CD4-positive, alpha-beta T cell (primary cell): ENCODE measurements at regions not wholly inside any gene's neighbourhood (a gene's known extent, or its start where the extent isn't known, plus 50 kb on each side); places are given as distances from the start of the nearest gene placed in this dataset.

Experiments used
- ATAC-seq: fragments of 200-7000 bp; cut with Tn5 transposase; one replicate; pipeline ENCODE4 v1.10.0; 2022; ENCODE audit warnings: mild to moderate bottlenecking; ENCODE audit not compliant: poor library complexity
- CTCF ChIA-PET: fragments of 350-600 bp; sonication (Branson Sonifier 250); formaldehyde crosslinking; loops from one replicate; lab custom pipeline; 2021; ENCODE audit warnings: antibody characterized with exemption, inconsistent platforms; lab: Charles Lee
- POLR2A ChIA-PET: fragments of 350-600 bp; sonication (Branson Sonifier 250); formaldehyde crosslinking; loops from one replicate; lab custom pipeline; 2021; ENCODE audit warnings: antibody characterized with exemption, inconsistent platforms; lab: Charles Lee
- DNase-seq, 14 experiments: peaks; one replicate each; pipeline ENCODE4 v3.0.0-alpha.2; 2013 to 2020; ENCODE audit warnings: mixed read lengths in 2 of 14
- H3K27ac ChIP-seq, 2 donors: one replicate each; pipeline versions ENCODE4 v1.5.1 to v1.7.0; 2013; ENCODE audit warnings: low read length in 2 of 2, low read depth in 1 of 2, mild to moderate bottlenecking in 1 of 2
- H3K27me3 ChIP-seq, 2 experiments: 1 replicate in 1 of 2; 2 replicates in 1 of 2; pipeline versions ENCODE4 v1.6.1 to v1.7.0; 2013; ENCODE audit warnings: low read length in 2 of 2, control low read depth in 1 of 2, mild to moderate bottlenecking in 1 of 2, moderate library complexity in 1 of 2; ENCODE audit not compliant: insufficient read depth in 2 of 2, control insufficient read depth in 1 of 2
- H3K36me3 ChIP-seq: one replicate; pipeline ENCODE4 v1.6.1; 2013; ENCODE audit warnings: low read length, control low read depth; ENCODE audit not compliant: insufficient read depth
- H3K4me1 ChIP-seq: one replicate; pipeline ENCODE4 v1.6.1; 2013; ENCODE audit warnings: low read length, control low read depth; ENCODE audit not compliant: insufficient read depth
- H3K4me3 ChIP-seq: one replicate; pipeline ENCODE4 v1.5.1; 2013; ENCODE audit warnings: mild to moderate bottlenecking, low read length, moderate library complexity
- H3K9me3 ChIP-seq, 2 experiments: 1 replicate in 1 of 2; 2 replicates in 1 of 2; pipeline versions ENCODE4 v1.6.1 to v1.7.0; 2013; ENCODE audit warnings: low read length in 2 of 2, mild to moderate bottlenecking in 2 of 2, control low read depth in 1 of 2, moderate library complexity in 1 of 2; ENCODE audit not compliant: control insufficient read depth in 1 of 2, insufficient read depth in 1 of 2
- H3K27ac Mint-ChIP-seq: one replicate; pipeline ENCODE4 v1.8.0; 2020; ENCODE audit warnings: mixed read lengths
- H3K27me3 Mint-ChIP-seq: one replicate; pipeline ENCODE4 v1.8.0; 2021; ENCODE audit warnings: mixed read lengths
- H3K36me3 Mint-ChIP-seq: one replicate; pipeline ENCODE4 v1.8.0; 2021; ENCODE audit warnings: low read depth, mixed read lengths
- H3K4me1 Mint-ChIP-seq: one replicate; pipeline ENCODE4 v1.8.0; 2021; ENCODE audit warnings: low read depth, mixed read lengths
- H3K4me3 Mint-ChIP-seq: one replicate; pipeline ENCODE4 v1.8.0; 2020; ENCODE audit warnings: mild to moderate bottlenecking, mixed read lengths
- H3K9me3 Mint-ChIP-seq: one replicate; pipeline ENCODE4 v1.8.0; 2020; ENCODE audit warnings: mixed read lengths
- intact Hi-C, 2 experiments: fragments of 100-400 bp; cut with DNase I in 1 of 2; cut with micrococcal nuclease in 1 of 2; formaldehyde crosslinking; loops; one replicate each; pipeline versions ENCODE4 v1.15.1 to v1.9.0; 2023 to 2025; cut with DNase I, micrococcal nuclease
- TF ChIP-seq, protein P1 (sequence below): fragments of 200-600 bp; IDR thresholded peaks from one replicate; pipeline ENCODE4 v1.8.0; 2022; ENCODE audit warnings: antibody characterized with exemption, mild to moderate bottlenecking

DNA sequence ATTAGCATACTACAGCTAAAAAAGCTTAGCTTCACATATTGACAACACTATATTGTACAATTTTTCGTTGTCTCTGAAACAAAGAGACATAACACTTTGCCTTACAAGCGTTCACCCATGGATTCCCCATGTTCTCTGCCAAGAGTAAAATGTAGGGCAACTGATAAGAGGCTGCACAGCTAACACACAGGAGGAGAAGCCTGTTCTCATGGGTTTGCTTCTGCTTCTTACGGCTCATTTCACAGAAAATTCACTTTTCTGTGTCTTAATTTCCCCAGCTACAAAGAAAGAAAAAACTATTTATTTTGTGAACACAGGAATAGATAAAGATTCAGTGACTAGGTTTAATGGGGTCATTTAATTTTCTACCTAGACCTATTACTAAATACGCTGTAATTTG, 182.8 kb upstream of the DLGAP1 start:
- intact Hi-C loops, result no loop called here
- no peak for ATAC-seq
- Histone ChIP-seq H3K4me3 (no peak overlapping the region), H3K27ac (no peak overlapping the region), H3K36me3 (no peaks in the 10 kb centered on the region), H3K4me1 (no peaks in the 10 kb centered on the region), H3K27me3 (no peaks in the 10 kb centered on the region), H3K9me3 (no peaks in the 10 kb centered on the region)
- CTCF ChIA-PET, result interaction anchor here (1.2 kb wide), 1 partner anchor 9 kb away, joined by 4 read pairs; no protein-coding TSS in a partner anchor
- Mint-ChIP-seq H3K4me1 (no peaks in the 10 kb centered on the region), H3K9me3 (peaks cover 6% of the 10 kb centered on the region), H3K4me3 (no peak overlapping the region), H3K27me3 (no peaks in the 10 kb centered on the region), H3K36me3 (no peaks in the 10 kb centered on the region), H3K27ac (no peak overlapping the region)
- DNase-seq, result no peak
- TF ChIP-seq, protein P1, sequence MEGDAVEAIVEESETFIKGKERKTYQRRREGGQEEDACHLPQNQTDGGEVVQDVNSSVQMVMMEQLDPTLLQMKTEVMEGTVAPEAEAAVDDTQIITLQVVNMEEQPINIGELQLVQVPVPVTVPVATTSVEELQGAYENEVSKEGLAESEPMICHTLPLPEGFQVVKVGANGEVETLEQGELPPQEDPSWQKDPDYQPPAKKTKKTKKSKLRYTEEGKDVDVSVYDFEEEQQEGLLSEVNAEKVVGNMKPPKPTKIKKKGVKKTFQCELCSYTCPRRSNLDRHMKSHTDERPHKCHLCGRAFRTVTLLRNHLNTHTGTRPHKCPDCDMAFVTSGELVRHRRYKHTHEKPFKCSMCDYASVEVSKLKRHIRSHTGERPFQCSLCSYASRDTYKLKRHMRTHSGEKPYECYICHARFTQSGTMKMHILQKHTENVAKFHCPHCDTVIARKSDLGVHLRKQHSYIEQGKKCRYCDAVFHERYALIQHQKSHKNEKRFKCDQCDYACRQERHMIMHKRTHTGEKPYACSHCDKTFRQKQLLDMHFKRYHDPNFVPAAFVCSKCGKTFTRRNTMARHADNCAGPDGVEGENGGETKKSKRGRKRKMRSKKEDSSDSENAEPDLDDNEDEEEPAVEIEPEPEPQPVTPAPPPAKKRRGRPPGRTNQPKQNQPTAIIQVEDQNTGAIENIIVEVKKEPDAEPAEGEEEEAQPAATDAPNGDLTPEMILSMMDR, result no peak
- POLR2A ChIA-PET, result no interaction called here

DNA sequence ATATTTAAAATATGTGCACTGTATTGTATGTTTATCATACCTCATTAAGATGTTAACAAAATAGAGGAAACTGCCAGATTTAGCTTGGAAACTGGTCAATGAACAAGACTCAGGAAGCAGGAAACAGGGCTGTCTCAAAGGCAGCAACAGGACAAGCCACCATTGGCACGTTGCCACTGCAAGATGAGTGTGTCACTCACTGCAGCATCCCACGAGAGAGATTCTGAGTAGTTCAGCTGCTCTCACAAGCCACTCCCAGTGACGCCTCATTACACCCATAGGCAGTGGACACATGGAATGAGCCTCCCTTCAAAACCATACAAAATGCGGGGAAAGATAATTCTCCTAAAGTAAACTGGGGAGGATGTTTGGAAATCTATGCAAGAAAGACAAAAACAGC, 181.9 kb upstream of the DLGAP1 start:
- Mint-ChIP-seq H3K4me3 (no peak overlapping the region), H3K36me3 (no peaks in the 10 kb centered on the region), H3K27ac (no peak overlapping the region), H3K9me3 (peaks cover 6% of the 10 kb centered on the region), H3K4me1 (no peaks in the 10 kb centered on the region), H3K27me3 (no peaks in the 10 kb centered on the region)
- no peak for DNase-seq
- Histone ChIP-seq H3K4me1 (no peaks in the 10 kb centered on the region), H3K27ac (no peak overlapping the region), H3K27me3 (no peaks in the 10 kb centered on the region), H3K36me3 (no peaks in the 10 kb centered on the region), H3K9me3 (no peaks in the 10 kb centered on the region), H3K4me3 (no peak overlapping the region)
- POLR2A ChIA-PET, result no interaction called here
- CTCF ChIA-PET, result interaction anchor here (1.2 kb wide), 1 partner anchor 10 kb away, joined by 4 read pairs; no protein-coding TSS in a partner anchor
- intact Hi-C loops, result no loop called here
- TF ChIP-seq, protein P1, result no peak
- ATAC-seq, result no peak

DNA sequence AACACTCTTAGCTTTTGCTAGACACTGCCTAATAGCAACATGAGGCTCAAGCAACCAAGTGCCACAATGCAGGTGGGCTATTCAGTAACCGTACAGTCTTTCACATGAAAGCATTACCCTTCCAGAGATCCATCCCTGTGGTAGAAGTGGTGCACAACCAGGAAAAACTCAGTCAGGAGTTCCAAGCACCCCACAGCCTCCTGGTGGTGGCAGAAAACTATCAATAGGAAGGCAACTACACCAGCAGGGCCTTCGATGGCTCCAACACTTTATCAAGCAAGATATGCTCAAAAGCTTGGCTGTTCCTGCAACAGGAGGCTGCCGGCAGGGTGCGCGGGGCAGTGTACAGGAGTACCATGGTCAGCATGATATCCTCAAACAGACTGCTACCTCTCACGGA, 176.1 kb upstream of the DLGAP1 start:
- H3K4me3 Mint-ChIP-seq, result no peak overlapping the region

More for the DNA sequence above, 176.1 kb upstream of the DLGAP1 start:
- Mint-ChIP-seq H3K4me1 (no peaks in the 10 kb centered on the region), H3K27ac (no peak overlapping the region), H3K27me3 (no peaks in the 10 kb centered on the region), H3K36me3 (no peaks in the 10 kb centered on the region), H3K9me3 (peaks cover 8% of the 10 kb centered on the region)
- no peaks in the 10 kb centered on the region for H3K27me3 ChIP-seq
- H3K4me1 ChIP-seq, result no peaks in the 10 kb centered on the region
- intact Hi-C loops, result no loop called here
- H3K4me3 ChIP-seq, result no peak overlapping the region
- H3K27ac ChIP-seq, result no peak overlapping the region
- TF ChIP-seq, protein P1, result no peak
- ChIA-PET CTCF (no interaction called here), POLR2A (no interaction called here)
- peaks cover 0 to 3% of the 10 kb centered on the region in 2 experiments for H3K9me3 ChIP-seq
- DNase-seq (no peak), ATAC-seq (no peak)
- no peaks in the 10 kb centered on the region for H3K36me3 ChIP-seq
